GM12878 (cell line): ENCODE measurements at regions not wholly inside any gene's neighbourhood (a gene's known extent, or its start where the extent isn't known, plus 50 kb on each side); places are given as distances from the start of the nearest gene placed in this dataset.

Experiments used
- ATAC-seq: fragments of 200-7000 bp; cut with Tn5 transposase; 3 replicates; pipeline ENCODE4 v1.9.1; 2020; ENCODE audit warnings: mild to moderate bottlenecking, moderate library complexity
- BruUV-seq: library from RNA; stranded (reverse); fragments of 400-500 nt; replicated peaks from 2 replicates; lab custom pipeline; 2021; lab: Mats Ljungman, UMichigan
- CTCF ChIA-PET: fragments of 300-600 bp; sonication (Branson Sonifier 250); formaldehyde crosslinking; extraction: SDS; loops from one replicate; lab custom pipeline; 2021; ENCODE audit warnings: inconsistent platforms; lab: Yijun Ruan, JAX
- POLR2A ChIA-PET: fragments of 350-600 bp; formaldehyde crosslinking; extraction: SDS; loops from one replicate; lab custom pipeline; 2021; ENCODE audit warnings: inconsistent platforms; lab: Charles Lee
- RAD21 ChIA-PET: fragments of 300-600 bp; sonication (Branson Sonifier 250); formaldehyde crosslinking; loops from one replicate; lab custom pipeline; 2023; ENCODE audit warnings: antibody characterized with exemption; ENCODE audit not compliant: unreplicated experiment; lab: Charles Lee
- SMC1A ChIA-PET: fragments of 300-600 bp; sonication (Branson Sonifier 250); formaldehyde crosslinking; loops from one replicate; lab custom pipeline; 2023; ENCODE audit not compliant: unreplicated experiment, uncharacterized antibody; lab: Charles Lee
- DNase-seq: peaks from one replicate; pipeline ENCODE4 v3.0.0-alpha.2; 2011; ENCODE audit warnings: low read depth, low spot score
- FAIRE-seq: peaks from 3 replicates; lab custom pipeline; 2011; peaks lifted over from hg19 to GRCh38; lab: Jason Lieb, UNC
- H2AFZ ChIP-seq: 2 replicates; pipeline ENCODE4 v1.6.0; 2011; ENCODE audit warnings: low read depth, low read length, control low read depth; ENCODE audit not compliant: control insufficient read depth
- H3K27ac ChIP-seq: 2 replicates; pipeline ENCODE4 v1.5.1; 2011; ENCODE audit warnings: control low read depth; ENCODE audit not compliant: control insufficient read depth, insufficient read depth
- H3K27me3 ChIP-seq, 2 experiments: replicated peaks in 1 of 2; 2 replicates each; pipeline versions ENCODE4 v1.6.0 to v1.6.1; 2011; ENCODE audit warnings: low read length in 1 of 2; ENCODE audit not compliant: control insufficient read depth in 2 of 2, insufficient read depth in 2 of 2
- H3K36me3 ChIP-seq, 2 experiments: 2 replicates each; pipeline ENCODE4 v1.5.1; 2011; ENCODE audit warnings: low read length in 1 of 2; ENCODE audit not compliant: control insufficient read depth in 2 of 2, insufficient read depth in 2 of 2
- H3K4me1 ChIP-seq: 2 replicates; pipeline ENCODE4 v1.6.1; 2011; ENCODE audit warnings: mild to moderate bottlenecking, low read length, moderate library complexity, mixed read lengths; ENCODE audit not compliant: control insufficient read depth, insufficient read depth
- H3K4me2 ChIP-seq: 2 replicates; pipeline ENCODE4 v1.6.0; 2011; ENCODE audit warnings: control low read depth; ENCODE audit not compliant: control insufficient read depth, insufficient read depth
- H3K4me3 ChIP-seq: fragments of 200-600 bp; sonication (generic); 2 replicates; pipeline ENCODE4 v1.5.1; 2016
- H3K79me2 ChIP-seq: 2 replicates; pipeline ENCODE4 v1.6.0; 2011; ENCODE audit warnings: low read length; ENCODE audit not compliant: control insufficient read depth, insufficient read depth
- H3K9ac ChIP-seq: 2 replicates; pipeline ENCODE4 v1.8.0; 2011; ENCODE audit warnings: low read length, control low read depth, mixed read lengths; ENCODE audit not compliant: control insufficient read depth, insufficient read depth
- H3K9me3 ChIP-seq: replicated peaks from 3 replicates; pipeline ENCODE4 v1.5.1; 2011; ENCODE audit warnings: mild to moderate bottlenecking, low read length; ENCODE audit not compliant: control insufficient read depth, insufficient read depth
- H4K20me1 ChIP-seq: 2 replicates; pipeline ENCODE4 v1.6.0; 2011; ENCODE audit not compliant: control insufficient read depth, insufficient read depth
- CBX5 ChIP-seq: sonication (generic); IDR thresholded peaks from 2 replicates; pipeline ENCODE4 v1.6.1; 2016; ENCODE audit warnings: low read depth, moderate library complexity, mild to moderate bottlenecking, inconsistent platforms
- CHD1 ChIP-seq: IDR thresholded peaks from 2 replicates; pipeline ENCODE4 v1.6.1; 2012; ENCODE audit warnings: low read depth, low read length, improper control_type of control experiment
- EZH2 ChIP-seq: IDR thresholded peaks from 2 replicates; pipeline ENCODE4 v1.6.1; 2012; ENCODE audit warnings: low read depth, mild to moderate bottlenecking, control low read depth, inconsistent platforms, low read length, borderline replicate concordance; ENCODE audit not compliant: control insufficient read depth
- HDAC2 ChIP-seq: fragments of 200-600 bp; sonication (generic); IDR thresholded peaks from 2 replicates; pipeline ENCODE4 v1.6.1; 2017
- HDAC6 ChIP-seq: fragments of 200-600 bp; sonication (generic); IDR thresholded peaks from one replicate; pipeline ENCODE4 v1.8.0; 2017; ENCODE audit warnings: antibody characterized with exemption; ENCODE audit not compliant: unreplicated experiment
- IKZF1 ChIP-seq: fragments of 450-650 bp; conservative IDR thresholded peaks from 2 replicates; pipeline ENCODE4 v1.6.1; 2017; ENCODE audit warnings: antibody characterized with exemption, mild to moderate bottlenecking
- MTA3 ChIP-seq: IDR thresholded peaks from 2 replicates; pipeline ENCODE4 v1.6.1; 2012; ENCODE audit warnings: low read length, inconsistent platforms, borderline replicate concordance
- MXI1 ChIP-seq: fragments of 150-350 bp; IDR thresholded peaks from 2 replicates; pipeline ENCODE4 v1.6.1; 2011; ENCODE audit warnings: low read depth, mild to moderate bottlenecking, inconsistent platforms, low read length, improper control_type of control experiment
- MYC ChIP-seq: IDR thresholded peaks from 2 replicates; pipeline ENCODE4 v1.6.1; 2011; ENCODE audit warnings: mild to moderate bottlenecking, low read length, moderate library complexity, inconsistent platforms; ENCODE audit not compliant: insufficient read depth, insufficient replicate concordance, insufficient read length, severe bottlenecking
- NR2F1 ChIP-seq: fragments of 450-650 bp; conservative IDR thresholded peaks from 2 replicates; pipeline ENCODE4 v1.6.1; 2017; ENCODE audit warnings: mild to moderate bottlenecking
- POLR2AphosphoS5 ChIP-seq: IDR thresholded peaks from 2 replicates; pipeline ENCODE4 v1.6.1; 2011; ENCODE audit warnings: mild to moderate bottlenecking, low read length, inconsistent platforms
- SMAD1 ChIP-seq: fragments of 450-650 bp; IDR thresholded peaks from 2 replicates; pipeline ENCODE4 v1.6.1; 2018; ENCODE audit warnings: mild to moderate bottlenecking, low read depth; ENCODE audit not compliant: partially characterized antibody
- SMAD5 ChIP-seq: IDR thresholded peaks from 2 replicates; pipeline ENCODE4 v1.6.1; 2016; ENCODE audit warnings: antibody characterized with exemption, low read depth
- SUZ12 ChIP-seq: fragments of 200-600 bp; sonication (generic); IDR thresholded peaks from one replicate; pipeline ENCODE4 v1.6.1; 2018; ENCODE audit warnings: antibody characterized with exemption, mild to moderate bottlenecking; ENCODE audit not compliant: unreplicated experiment
- TCF12 ChIP-seq: IDR thresholded peaks from 2 replicates; pipeline ENCODE4 v1.6.1; 2011; ENCODE audit warnings: low read depth, mild to moderate bottlenecking, low read length
- YY1 ChIP-seq: IDR thresholded peaks from 2 replicates; pipeline ENCODE4 v1.6.1; 2011; ENCODE audit warnings: low read depth, mild to moderate bottlenecking, low read length
- ZBED1 ChIP-seq: IDR thresholded peaks from 2 replicates; pipeline ENCODE4 v1.6.1; 2016; ENCODE audit warnings: borderline replicate concordance
- WGBS: methylation state at CpG from one replicate; pipeline ENCODE4 v1.1.6; 2016; ENCODE audit warnings: low lambda C conversion rate; ENCODE audit not compliant: insufficient replicate concordance, insufficient coverage; ENCODE audit errors: missing lambda C conversion rate; 5-methylcytosine and 5-hydroxymethylcytosine counted together
- in situ Hi-C: fragments of 300-500 bp; cut with MboI; formaldehyde crosslinking; loops from 9 replicates; pipeline ENCODE4 v1.14.3; 2018; ENCODE audit warnings: mixed read lengths
- intact Hi-C: fragments of 100-400 bp; cut with micrococcal nuclease; formaldehyde crosslinking; loops from one replicate; pipeline ENCODE4 v1.14.2; 2022; ENCODE audit not compliant: unreplicated experiment
- TF ChIP-seq, protein P1 (sequence below): fragments of 450-650 bp; formaldehyde crosslinking; IDR thresholded peaks from 2 replicates; pipeline ENCODE4 v1.4.0; 2022; ENCODE audit warnings: mild to moderate bottlenecking, moderate library complexity
- TF ChIP-seq, protein P2 (sequence below): fragments of 150-350 bp; IDR thresholded peaks from 2 replicates; pipeline ENCODE4 v1.6.1; 2014; ENCODE audit warnings: mild to moderate bottlenecking, low read depth, low read length

GRCh38 chr5:58241389-58241788 lies 218.5 kb downstream of the PLK2 start:
- RAD21 ChIA-PET: no interaction called here
- SMC1A ChIA-PET: no interaction called here
- ATAC-seq (no peak), DNase-seq (no peak), FAIRE-seq (no peak)
- no TSS peak for BruUV-seq
- H3K36me3 ChIP-seq: no peaks in the 10 kb centered on the region
- no peak overlapping the region for H2AFZ ChIP-seq
- no peaks in the 10 kb centered on the region; the same call in 1 of the 2 replicates for H3K4me1 ChIP-seq
- H3K27ac ChIP-seq: no peak overlapping the region
- H4K20me1 ChIP-seq: no peaks in the 10 kb centered on the region
- H3K4me3 ChIP-seq: no peak overlapping the region
- no peak overlapping the region for H3K4me2 ChIP-seq
- no peaks in the 10 kb centered on the region for H3K9me3 ChIP-seq
- no peak overlapping the region for H3K9ac ChIP-seq
- in situ Hi-C loops (no loop called here), intact Hi-C loops (no loop called here)
- CTCF ChIA-PET: no interaction called here
- no peaks in the 10 kb centered on the region for H3K79me2 ChIP-seq
- no peaks in the 10 kb centered on the region for H3K27me3 ChIP-seq
- 63% methylated on average over 3 of the region's 3 CpGs for WGBS
- POLR2A ChIA-PET: no interaction called here
- TF ChIP-seq NR2F1 (no peak), SUZ12 (no peak), MXI1 (no peak), TCF12 (no peak), HDAC6 (no peak), POLR2AphosphoS5 (no peak), YY1 (no peak), SMAD5 (no peak), EZH2 (no peak), SMAD1 (no peak), MYC (no peak), CHD1 (no peak), MTA3 (no peak), HDAC2 (no peak), CBX5 (no peak), IKZF1 (no peak), ZBED1 (no peak)
- TF ChIP-seq, protein P1, sequence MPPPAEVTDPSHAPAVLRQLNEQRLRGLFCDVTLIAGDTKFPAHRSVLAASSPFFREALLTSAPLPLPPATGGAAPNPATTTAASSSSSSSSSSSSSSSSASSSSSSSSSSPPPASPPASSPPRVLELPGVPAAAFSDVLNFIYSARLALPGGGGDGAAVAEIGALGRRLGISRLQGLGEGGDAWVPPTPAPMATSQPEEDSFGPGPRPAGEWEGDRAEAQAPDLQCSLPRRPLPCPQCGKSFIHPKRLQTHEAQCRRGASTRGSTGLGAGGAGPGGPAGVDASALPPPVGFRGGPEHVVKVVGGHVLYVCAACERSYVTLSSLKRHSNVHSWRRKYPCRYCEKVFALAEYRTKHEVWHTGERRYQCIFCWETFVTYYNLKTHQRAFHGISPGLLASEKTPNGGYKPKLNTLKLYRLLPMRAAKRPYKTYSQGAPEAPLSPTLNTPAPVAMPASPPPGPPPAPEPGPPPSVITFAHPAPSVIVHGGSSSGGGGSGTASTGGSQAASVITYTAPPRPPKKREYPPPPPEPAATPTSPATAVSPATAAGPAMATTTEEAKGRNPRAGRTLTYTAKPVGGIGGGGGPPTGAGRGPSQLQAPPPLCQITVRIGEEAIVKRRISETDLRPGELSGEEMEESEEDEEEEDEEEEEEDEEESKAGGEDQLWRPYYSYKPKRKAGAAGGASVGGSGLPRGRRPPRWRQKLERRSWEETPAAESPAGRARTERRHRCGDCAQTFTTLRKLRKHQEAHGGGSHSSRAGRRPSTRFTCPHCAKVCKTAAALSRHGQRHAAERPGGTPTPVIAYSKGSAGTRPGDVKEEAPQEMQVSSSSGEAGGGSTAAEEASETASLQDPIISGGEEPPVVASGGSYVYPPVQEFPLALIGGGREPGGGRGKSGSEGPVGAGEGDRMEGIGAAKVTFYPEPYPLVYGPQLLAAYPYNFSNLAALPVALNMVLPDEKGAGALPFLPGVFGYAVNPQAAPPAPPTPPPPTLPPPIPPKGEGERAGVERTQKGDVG (CRISPR knock-in tag): no peak
- TF ChIP-seq, protein P2, sequence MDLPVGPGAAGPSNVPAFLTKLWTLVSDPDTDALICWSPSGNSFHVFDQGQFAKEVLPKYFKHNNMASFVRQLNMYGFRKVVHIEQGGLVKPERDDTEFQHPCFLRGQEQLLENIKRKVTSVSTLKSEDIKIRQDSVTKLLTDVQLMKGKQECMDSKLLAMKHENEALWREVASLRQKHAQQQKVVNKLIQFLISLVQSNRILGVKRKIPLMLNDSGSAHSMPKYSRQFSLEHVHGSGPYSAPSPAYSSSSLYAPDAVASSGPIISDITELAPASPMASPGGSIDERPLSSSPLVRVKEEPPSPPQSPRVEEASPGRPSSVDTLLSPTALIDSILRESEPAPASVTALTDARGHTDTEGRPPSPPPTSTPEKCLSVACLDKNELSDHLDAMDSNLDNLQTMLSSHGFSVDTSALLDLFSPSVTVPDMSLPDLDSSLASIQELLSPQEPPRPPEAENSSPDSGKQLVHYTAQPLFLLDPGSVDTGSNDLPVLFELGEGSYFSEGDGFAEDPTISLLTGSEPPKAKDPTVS: no peak
